AG04449 (cell line): ENCODE measurements at regions not wholly inside any gene's neighbourhood (a gene's known extent, or its start where the extent isn't known, plus 50 kb on each side); places are given as distances from the start of the nearest gene placed in this dataset.

Experiments
- CTCF ChIA-PET: fragments of 350-600 bp; formaldehyde crosslinking; extraction: SDS; loops from one replicate; lab custom pipeline; 2021; ENCODE audit warnings: antibody characterized with exemption; lab: Yijun Ruan, JAX
- POLR2A ChIA-PET: fragments of 400-600, 350-600 bp; formaldehyde crosslinking; extraction: SDS; loops from one replicate; lab custom pipeline; 2020; ENCODE audit warnings: antibody characterized with exemption, inconsistent platforms; lab: Yijun Ruan, JAX
- DNase-seq: peaks from one replicate; pipeline ENCODE4 v3.0.0-alpha.2; 2010; ENCODE audit warnings: low read depth, low spot score
- H3K4me3 ChIP-seq: 2 replicates; pipeline ENCODE4 v1.5.1; 2011; ENCODE audit warnings: low read depth, mild to moderate bottlenecking, control low read depth, low read length
- CTCF ChIP-seq: IDR thresholded peaks from one replicate; pipeline ENCODE4 v1.5.1; 2011; ENCODE audit warnings: mild to moderate bottlenecking, moderate library complexity, low read length, control low read depth, inconsistent platforms; ENCODE audit not compliant: insufficient read depth; ENCODE audit errors: missing control alignments

- TF ChIP-seq CTCF = no peak
- ChIA-PET CTCF (no interaction called here), POLR2A (no interaction called here)
- no peak for DNase-seq
- H3K4me3 ChIP-seq = no peak overlapping the region
These were observed 109.5 kb downstream of the MAIP1 start for GRCh38 chr2:200064879-200065278.

GRCh38 chr2:200065477-200065876 lies 110.1 kb downstream of the MAIP1 start:
- no peak overlapping the region for H3K4me3 ChIP-seq
- no peak for DNase-seq
- ChIA-PET POLR2A (no interaction called here), CTCF (no interaction called here)
- no peak for TF ChIP-seq CTCF

- no peak for TF ChIP-seq CTCF
- ChIA-PET CTCF (no interaction called here), POLR2A (no interaction called here)
- H3K4me3 ChIP-seq = no peak overlapping the region
- no peak for DNase-seq
These were observed 111.0 kb downstream of the MAIP1 start for GRCh38 chr2:200066417-200066816.

GRCh38 chr2:200068642-200069041 lies 113.3 kb downstream of the MAIP1 start:
- no peak overlapping the region for H3K4me3 ChIP-seq
- POLR2A ChIA-PET = no interaction called here
- TF ChIP-seq CTCF = no peak
- CTCF ChIA-PET = no interaction called here
- no peak for DNase-seq

- H3K4me3 ChIP-seq = no peak overlapping the region
- CTCF ChIA-PET = interaction anchor here (1.1 kb wide), 1 partner anchor 93 kb away, joined by 4 read pairs; no protein-coding TSS in a partner anchor
- no peak for TF ChIP-seq CTCF
- peak; percentile 85 for DNase-seq
- POLR2A ChIA-PET = no interaction called here
These were observed 121.8 kb downstream of the MAIP1 start for GRCh38 chr2:200077210-200077650.

GRCh38 chr2:200077838-200078237 lies 122.5 kb downstream of the MAIP1 start:
- ChIA-PET POLR2A (interaction anchor here (1.0 kb wide), 1 partner anchor 328 kb away, joined by 3 read pairs; no protein-coding TSS in a partner anchor), CTCF (no interaction called here)
- H3K4me3 ChIP-seq = no peak overlapping the region
- no peak for TF ChIP-seq CTCF
- peak; percentile 55 for DNase-seq
